D721Med (cell line): ENCODE measurements at regions not wholly inside any gene's neighbourhood (a gene's known extent, or its start where the extent isn't known, plus 50 kb on each side); places are given as distances from the start of the nearest gene placed in this dataset.

ENCODE experiments used
- DNase-seq: peaks from one replicate; pipeline ENCODE4 v3.0.0; 2011; ENCODE audit warnings: low spot score; ENCODE audit not compliant: insufficient read length
- FAIRE-seq: peaks from 2 replicates; lab custom pipeline; 2011; peaks lifted over from hg19 to GRCh38; lab: Jason Lieb, UNC
- TF ChIP-seq, protein P1 (sequence below): IDR thresholded peaks from 2 replicates; pipeline ENCODE4 v1.5.1; 2012; ENCODE audit warnings: mild to moderate bottlenecking, control low read depth; ENCODE audit not compliant: insufficient read depth; ENCODE audit errors: missing control alignments

DNA sequence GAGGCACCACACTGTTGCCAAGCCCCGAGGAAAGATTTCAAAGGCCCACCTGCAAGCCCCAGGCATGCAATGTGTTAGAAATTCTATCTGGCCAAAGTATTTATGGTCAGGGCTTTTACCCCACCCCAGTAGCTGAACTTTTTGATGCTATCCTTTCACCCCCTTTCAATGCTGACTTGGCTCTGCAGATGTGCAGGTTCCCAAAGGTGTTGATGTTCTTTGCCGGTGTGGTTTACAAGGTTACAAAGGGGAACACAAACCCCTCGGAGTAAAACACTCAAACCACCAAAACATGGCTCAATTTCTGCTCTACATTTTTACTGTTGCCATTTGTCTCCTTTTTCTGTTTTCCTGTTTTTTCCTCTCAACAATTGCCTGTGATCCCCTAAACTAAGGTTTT is 145.4 kb upstream of the BNIP2 start:
- FAIRE-seq (no peak), DNase-seq (no peak)
- TF ChIP-seq, protein P1, sequence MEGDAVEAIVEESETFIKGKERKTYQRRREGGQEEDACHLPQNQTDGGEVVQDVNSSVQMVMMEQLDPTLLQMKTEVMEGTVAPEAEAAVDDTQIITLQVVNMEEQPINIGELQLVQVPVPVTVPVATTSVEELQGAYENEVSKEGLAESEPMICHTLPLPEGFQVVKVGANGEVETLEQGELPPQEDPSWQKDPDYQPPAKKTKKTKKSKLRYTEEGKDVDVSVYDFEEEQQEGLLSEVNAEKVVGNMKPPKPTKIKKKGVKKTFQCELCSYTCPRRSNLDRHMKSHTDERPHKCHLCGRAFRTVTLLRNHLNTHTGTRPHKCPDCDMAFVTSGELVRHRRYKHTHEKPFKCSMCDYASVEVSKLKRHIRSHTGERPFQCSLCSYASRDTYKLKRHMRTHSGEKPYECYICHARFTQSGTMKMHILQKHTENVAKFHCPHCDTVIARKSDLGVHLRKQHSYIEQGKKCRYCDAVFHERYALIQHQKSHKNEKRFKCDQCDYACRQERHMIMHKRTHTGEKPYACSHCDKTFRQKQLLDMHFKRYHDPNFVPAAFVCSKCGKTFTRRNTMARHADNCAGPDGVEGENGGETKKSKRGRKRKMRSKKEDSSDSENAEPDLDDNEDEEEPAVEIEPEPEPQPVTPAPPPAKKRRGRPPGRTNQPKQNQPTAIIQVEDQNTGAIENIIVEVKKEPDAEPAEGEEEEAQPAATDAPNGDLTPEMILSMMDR = no peak

DNA sequence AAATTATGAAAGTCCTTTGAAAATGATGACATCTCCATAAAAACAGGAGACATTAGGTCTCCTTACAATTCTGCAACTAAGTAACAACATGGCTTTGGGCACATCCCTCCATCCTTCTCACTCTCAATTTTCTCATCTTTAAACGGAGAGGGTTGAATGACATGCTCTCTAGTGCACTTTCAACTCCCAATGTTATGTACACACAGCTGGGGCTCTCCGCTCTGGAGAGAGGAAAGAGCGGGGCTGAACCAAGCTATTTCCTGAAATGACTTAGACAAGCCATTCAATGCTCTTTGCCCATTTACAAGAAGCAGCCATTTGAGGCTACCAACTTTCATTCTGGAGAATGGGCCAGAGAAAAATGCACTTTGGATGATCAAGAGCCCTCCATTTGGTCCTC is 144.2 kb upstream of the BNIP2 start:
- FAIRE-seq = no peak
- TF ChIP-seq, protein P1 = no peak
- DNase-seq = no peak

DNA sequence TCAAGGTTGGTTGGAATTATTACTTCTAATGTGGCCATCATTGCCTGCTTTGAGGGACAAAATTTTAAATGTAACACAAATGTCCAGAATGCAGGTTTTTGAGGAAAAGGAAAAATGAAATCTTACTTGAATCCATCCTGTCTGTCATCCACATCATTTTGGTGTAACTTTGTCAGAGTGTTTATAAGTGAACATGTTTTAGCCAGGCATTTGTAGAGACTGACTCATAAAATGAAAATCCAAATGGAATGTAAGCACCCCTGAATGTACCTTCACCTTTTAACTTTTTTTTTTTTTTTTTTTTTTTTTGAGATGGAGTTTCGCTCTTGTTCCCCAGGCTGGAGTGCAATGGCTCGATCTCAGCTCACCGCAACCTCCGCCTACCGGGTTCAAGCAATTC is 141.8 kb upstream of the BNIP2 start:
- TF ChIP-seq, protein P1 = no peak
- FAIRE-seq (no peak), DNase-seq (no peak)

DNA sequence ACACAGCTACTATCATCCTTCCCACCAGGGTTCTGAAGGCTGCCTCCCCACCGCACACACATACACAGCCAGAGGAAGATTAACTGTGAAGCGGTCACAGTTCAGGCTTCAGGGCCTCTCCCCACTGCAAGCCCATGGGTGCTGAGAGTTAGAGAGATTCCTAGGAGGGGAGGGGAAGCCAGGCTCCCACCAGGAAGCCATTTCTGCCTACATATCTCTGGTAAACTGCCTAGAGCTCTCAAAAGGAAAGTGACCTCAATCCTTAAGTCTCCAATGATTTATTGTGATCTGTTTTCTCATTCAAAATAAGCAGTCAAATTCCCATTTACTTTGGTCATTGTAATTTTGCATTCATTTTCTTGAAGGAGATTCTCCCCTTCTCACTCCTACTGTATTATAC is 141.0 kb upstream of the BNIP2 start:
- no peak for DNase-seq
- FAIRE-seq = no peak
- TF ChIP-seq, protein P1 = no peak

DNA sequence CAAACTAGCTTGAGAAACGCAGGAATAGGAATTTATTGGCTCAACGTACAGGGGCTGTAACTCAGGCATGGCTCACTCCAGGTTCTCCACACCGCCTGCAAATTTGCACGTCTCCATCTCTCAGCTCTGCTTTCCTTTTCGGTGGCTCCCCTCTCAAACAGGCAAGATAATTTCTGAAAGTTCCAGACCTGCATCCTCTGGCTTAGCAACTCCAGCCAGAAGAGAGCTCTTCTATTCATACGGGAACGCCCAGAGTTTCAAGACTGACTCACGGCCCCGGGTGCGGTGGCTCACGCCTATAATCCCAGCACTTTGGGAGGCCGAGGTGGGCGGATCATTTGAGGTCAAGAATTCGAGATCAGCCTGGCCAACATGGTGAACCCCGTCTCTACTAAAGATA is 139.7 kb upstream of the BNIP2 start:
- TF ChIP-seq, protein P1 = no peak
- DNase-seq (no peak), FAIRE-seq (no peak)

DNA sequence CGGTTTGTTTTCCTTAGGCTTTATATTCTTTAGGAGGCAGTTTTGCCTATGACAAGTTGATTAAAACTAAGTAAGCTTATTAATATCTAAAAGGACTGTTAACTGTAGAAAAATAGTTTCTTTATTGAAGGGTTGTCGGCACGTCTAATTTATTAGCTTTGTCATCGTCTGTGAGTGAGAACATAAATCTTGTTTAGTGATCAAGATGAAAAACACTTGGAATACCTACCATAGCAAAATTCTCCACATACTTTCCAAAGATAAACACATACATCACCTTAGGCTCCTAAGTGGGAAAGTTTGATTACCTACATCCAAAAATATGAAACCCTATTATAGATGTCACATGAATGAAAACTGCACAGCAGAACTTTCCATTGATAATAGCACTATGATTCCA is 139.1 kb upstream of the BNIP2 start:
- FAIRE-seq (no peak), DNase-seq (no peak)
- TF ChIP-seq, protein P1 = no peak

DNA sequence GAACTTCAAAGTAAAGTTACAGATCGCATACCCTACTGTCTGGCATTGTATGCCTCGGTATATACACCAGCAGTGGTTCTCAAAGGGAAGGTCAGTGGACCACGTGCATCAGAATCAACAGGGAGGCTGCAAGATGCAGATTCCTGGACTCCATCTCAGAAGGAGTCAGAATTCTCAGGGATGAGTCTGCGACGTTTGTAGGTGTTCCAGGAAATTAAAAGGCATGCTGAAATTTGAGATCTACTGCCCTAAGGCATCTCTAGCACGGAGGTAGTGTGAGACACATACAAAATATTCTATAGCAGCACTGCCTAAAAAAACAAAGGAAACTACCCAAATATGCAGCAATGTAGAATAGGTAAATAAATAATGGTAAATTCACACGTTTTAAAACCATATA is 136.8 kb upstream of the BNIP2 start:
- TF ChIP-seq, protein P1 = no peak
- DNase-seq (no peak), FAIRE-seq (no peak)
